ENCODE measurements at regions not wholly inside any gene's neighbourhood (a gene's known extent, or its start where the extent isn't known, plus 50 kb on each side); places are given as distances from the start of the nearest gene placed in this dataset.

- H3K4me1 ChIP-seq (ENCODE audit: insufficient read depth) = peaks cover 7% of the 10 kb centered on the region
- no peak for DNase-seq (ENCODE audit: low spot score)
- no peak overlapping the region for H3K4me3 ChIP-seq
- 42% methylated on average over 3 of the region's 3 CpGs for WGBS (ENCODE audit: low lambda C conversion rate, missing lambda C conversion rate)
- no peaks in the 10 kb centered on the region for H3K27me3 ChIP-seq
- H3K79me2 ChIP-seq = no peaks in the 10 kb centered on the region
- no peaks in the 10 kb centered on the region for H3K36me3 ChIP-seq (replicated peaks; ENCODE audit: insufficient read depth, low read depth)
- no peak overlapping the region for H3K27ac ChIP-seq
- H2AFZ ChIP-seq = no peak overlapping the region
- H4K20me1 ChIP-seq (ENCODE audit: insufficient read depth, poor library complexity, severe bottlenecking) = no peaks in the 10 kb centered on the region
- H3K9me2 ChIP-seq (replicated peaks; ENCODE audit: insufficient read depth) = no peaks in the 10 kb centered on the region
- no peaks in the 10 kb centered on the region for H3K9me3 ChIP-seq (ENCODE audit: low read depth)
- TF ChIP-seq EZH2 (IDR thresholded peaks at IDR 0.05; ENCODE audit: borderline replicate concordance) (no peak), EZH2phosphoT487 (IDR thresholded peaks at IDR 0.05; ENCODE audit: low read depth, severe bottlenecking, unreplicated experiment) (no peak), CTCF (IDR thresholded peaks at IDR 0.05; ENCODE audit: poor library complexity) (no peak)
- H3K4me2 ChIP-seq = peak overlapping the region; percentile 47
These were observed 229.9 kb upstream of the PITX2 start for GRCh38 chr4:110852793-110853192.

- Histone ChIP-seq H2AFZ (no peak overlapping the region), H3K27ac (no peak overlapping the region), H3K36me3 (replicated peaks; ENCODE audit: insufficient read depth, low read depth) (no peaks in the 10 kb centered on the region), H3K4me1 (ENCODE audit: insufficient read depth) (peaks cover 7% of the 10 kb centered on the region), H3K79me2 (no peaks in the 10 kb centered on the region), H4K20me1 (ENCODE audit: insufficient read depth, poor library complexity, severe bottlenecking) (no peaks in the 10 kb centered on the region), H3K9me3 (ENCODE audit: low read depth) (no peaks in the 10 kb centered on the region), H3K9me2 (replicated peaks; ENCODE audit: insufficient read depth) (no peaks in the 10 kb centered on the region), H3K27me3 (no peaks in the 10 kb centered on the region), H3K4me3 (no peak overlapping the region), H3K4me2 (peak overlapping the region; percentile 47)
- TF ChIP-seq EZH2phosphoT487 (IDR thresholded peaks at IDR 0.05; ENCODE audit: low read depth, severe bottlenecking, unreplicated experiment) = no peak
- no peak for TF ChIP-seq EZH2 (IDR thresholded peaks at IDR 0.05; ENCODE audit: borderline replicate concordance)
- no peak for TF ChIP-seq CTCF (IDR thresholded peaks at IDR 0.05; ENCODE audit: poor library complexity)
- no peak for DNase-seq (ENCODE audit: low spot score)
- 63% methylated on average over 5 of the region's 5 CpGs for WGBS (ENCODE audit: low lambda C conversion rate, missing lambda C conversion rate)
These were observed 230.4 kb upstream of the PITX2 start for GRCh38 chr4:110853242-110853641.

GRCh38 chr4:110854021-110854678 lies 231.3 kb upstream of the PITX2 start:
- H3K27me3 ChIP-seq = no peaks in the 10 kb centered on the region
- H3K36me3 ChIP-seq (replicated peaks; ENCODE audit: insufficient read depth, low read depth) = no peaks in the 10 kb centered on the region
- no peak overlapping the region for H3K4me3 ChIP-seq
- no peak for TF ChIP-seq EZH2 (IDR thresholded peaks at IDR 0.05; ENCODE audit: borderline replicate concordance)
- no peak for TF ChIP-seq EZH2phosphoT487 (IDR thresholded peaks at IDR 0.05; ENCODE audit: low read depth, severe bottlenecking, unreplicated experiment)
- no peak for TF ChIP-seq CTCF (IDR thresholded peaks at IDR 0.05; ENCODE audit: poor library complexity)
- DNase-seq (ENCODE audit: low spot score) = no peak
- no peak overlapping the region for H3K27ac ChIP-seq
- no peak overlapping the region for H2AFZ ChIP-seq
- H3K79me2 ChIP-seq = no peaks in the 10 kb centered on the region
- WGBS (ENCODE audit: low lambda C conversion rate, missing lambda C conversion rate) = 36% methylated on average over 6 of the region's 6 CpGs
- H4K20me1 ChIP-seq (ENCODE audit: insufficient read depth, poor library complexity, severe bottlenecking) = no peaks in the 10 kb centered on the region
- no peaks in the 10 kb centered on the region for H3K9me2 ChIP-seq (replicated peaks; ENCODE audit: insufficient read depth)
- no peaks in the 10 kb centered on the region for H3K9me3 ChIP-seq (ENCODE audit: low read depth)
- peak overlapping the region; percentile 51 for H3K4me2 ChIP-seq
- peaks cover 7% of the 10 kb centered on the region for H3K4me1 ChIP-seq (ENCODE audit: insufficient read depth)
